OCI-LY1 (cell line): ENCODE measurements at regions not wholly inside any gene's neighbourhood (a gene's known extent, or its start where the extent isn't known, plus 50 kb on each side); places are given as distances from the start of the nearest gene placed in this dataset.

ENCODE experiments used
- H2AFZ ChIP-seq: fragments of 200-600 bp; sonication (generic), shearing (Covaris generic); 2 replicates; pipeline ENCODE4 v1.6.0; 2014; ENCODE audit warnings: antibody characterized with exemption, mild to moderate bottlenecking, low read length
- H3F3A ChIP-seq: fragments of 200-600 bp; sonication (generic), shearing (Covaris generic); 2 replicates; pipeline ENCODE4 v1.6.0; 2014; ENCODE audit warnings: mild to moderate bottlenecking, antibody characterized with exemption, low read length, moderate library complexity; ENCODE audit not compliant: insufficient read depth
- H3K27ac ChIP-seq: fragments of 200-600 bp; sonication (generic); 2 replicates; pipeline ENCODE4 v1.5.1; 2014; ENCODE audit warnings: low read length, mixed run types, mild to moderate bottlenecking, low read depth; ENCODE audit not compliant: poor library complexity, severe bottlenecking
- H3K27me3 ChIP-seq: fragments of 200-600 bp; sonication (generic); 2 replicates; pipeline ENCODE4 v1.6.0; 2014; ENCODE audit warnings: antibody characterized with exemption, mild to moderate bottlenecking, low read length, moderate library complexity; ENCODE audit not compliant: insufficient read depth
- H3K36me3 ChIP-seq: fragments of 200-600 bp; sonication (generic); 2 replicates; pipeline ENCODE4 v1.6.1; 2014; ENCODE audit warnings: mild to moderate bottlenecking, antibody characterized with exemption, low read length, moderate library complexity, mixed read lengths; ENCODE audit not compliant: insufficient read depth
- H3K4me1 ChIP-seq: fragments of 200-600 bp; sonication (generic); 2 replicates; pipeline ENCODE4 v1.5.1; 2014; ENCODE audit warnings: mild to moderate bottlenecking, low read length, moderate library complexity; ENCODE audit not compliant: insufficient read depth, severe bottlenecking
- H3K4me2 ChIP-seq: fragments of 200-600 bp; sonication (generic), shearing (Covaris generic); 2 replicates; pipeline ENCODE4 v1.6.1; 2014; ENCODE audit warnings: low read length
- H3K4me3 ChIP-seq: fragments of 200-600 bp; sonication (generic); 2 replicates; pipeline ENCODE4 v1.5.1; 2014; ENCODE audit warnings: low read length, low read depth, mild to moderate bottlenecking, mixed read lengths; ENCODE audit not compliant: poor library complexity, severe bottlenecking
- H3K79me2 ChIP-seq: fragments of 200-600 bp; shearing (Covaris generic); 2 replicates; pipeline ENCODE4 v1.6.1; 2016; ENCODE audit warnings: mixed run types, low read length, mixed read lengths; ENCODE audit not compliant: insufficient read depth
- H3K9ac ChIP-seq: fragments of 200-600 bp; sonication (generic), shearing (Covaris generic); 2 replicates; pipeline ENCODE4 v1.6.1; 2014; ENCODE audit warnings: mild to moderate bottlenecking, low read length, mixed read lengths
- H3K9me2 ChIP-seq: fragments of 200-600 bp; sonication (generic), shearing (Covaris generic); 2 replicates; pipeline ENCODE4 v1.6.1; 2014; ENCODE audit warnings: low read depth, mild to moderate bottlenecking, low read length, mixed read lengths
- H3K9me3 ChIP-seq: fragments of 200-600 bp; shearing (Covaris generic); 2 replicates; pipeline ENCODE4 v1.6.1; 2014; ENCODE audit warnings: low read length, mixed read lengths
- H4K20me1 ChIP-seq: fragments of 200-600 bp; sonication (generic), shearing (Covaris generic); 2 replicates; pipeline ENCODE4 v1.6.0; 2016; ENCODE audit warnings: mild to moderate bottlenecking, low read length; ENCODE audit not compliant: insufficient read depth
- EZH2 ChIP-seq: fragments of 200-600 bp; sonication (generic), shearing (Covaris generic); IDR thresholded peaks from 2 replicates; pipeline ENCODE4 v1.8.0; 2017; ENCODE audit warnings: borderline replicate concordance, mixed run types, mild to moderate bottlenecking, antibody characterized with exemption, low read length, moderate library complexity, mixed read lengths
- TF ChIP-seq, protein P1 (sequence below): fragments of 200-600 bp; sonication (generic), shearing (Covaris generic); IDR thresholded peaks from 2 replicates; pipeline ENCODE4 v1.5.1; 2017; ENCODE audit warnings: mild to moderate bottlenecking, antibody characterized with exemption, low read length, moderate library complexity, mixed read lengths

- H3K4me1 ChIP-seq = peaks cover 80% of the 10 kb centered on the region
- peak overlapping the region; percentile 68 for H3K27ac ChIP-seq
- no peak overlapping the region for H3K9ac ChIP-seq
- no peaks in the 10 kb centered on the region for H3K36me3 ChIP-seq
- no peak overlapping the region for H3K4me2 ChIP-seq
- no peaks in the 10 kb centered on the region for H3K79me2 ChIP-seq
- no peaks in the 10 kb centered on the region for H3K27me3 ChIP-seq
- H3K4me3 ChIP-seq = no peak overlapping the region
- H3K9me3 ChIP-seq = no peaks in the 10 kb centered on the region
- H4K20me1 ChIP-seq = no peaks in the 10 kb centered on the region
- TF ChIP-seq, protein P1, sequence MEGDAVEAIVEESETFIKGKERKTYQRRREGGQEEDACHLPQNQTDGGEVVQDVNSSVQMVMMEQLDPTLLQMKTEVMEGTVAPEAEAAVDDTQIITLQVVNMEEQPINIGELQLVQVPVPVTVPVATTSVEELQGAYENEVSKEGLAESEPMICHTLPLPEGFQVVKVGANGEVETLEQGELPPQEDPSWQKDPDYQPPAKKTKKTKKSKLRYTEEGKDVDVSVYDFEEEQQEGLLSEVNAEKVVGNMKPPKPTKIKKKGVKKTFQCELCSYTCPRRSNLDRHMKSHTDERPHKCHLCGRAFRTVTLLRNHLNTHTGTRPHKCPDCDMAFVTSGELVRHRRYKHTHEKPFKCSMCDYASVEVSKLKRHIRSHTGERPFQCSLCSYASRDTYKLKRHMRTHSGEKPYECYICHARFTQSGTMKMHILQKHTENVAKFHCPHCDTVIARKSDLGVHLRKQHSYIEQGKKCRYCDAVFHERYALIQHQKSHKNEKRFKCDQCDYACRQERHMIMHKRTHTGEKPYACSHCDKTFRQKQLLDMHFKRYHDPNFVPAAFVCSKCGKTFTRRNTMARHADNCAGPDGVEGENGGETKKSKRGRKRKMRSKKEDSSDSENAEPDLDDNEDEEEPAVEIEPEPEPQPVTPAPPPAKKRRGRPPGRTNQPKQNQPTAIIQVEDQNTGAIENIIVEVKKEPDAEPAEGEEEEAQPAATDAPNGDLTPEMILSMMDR = no peak
- TF ChIP-seq EZH2 = no peak
- no peak overlapping the region for H2AFZ ChIP-seq
- H3K9me2 ChIP-seq = no peaks in the 10 kb centered on the region
- no peaks in the 10 kb centered on the region for H3F3A ChIP-seq
Observed at GRCh38 chr15:70262171-70262570, 164.5 kb upstream of the TLE3 start.

DNA sequence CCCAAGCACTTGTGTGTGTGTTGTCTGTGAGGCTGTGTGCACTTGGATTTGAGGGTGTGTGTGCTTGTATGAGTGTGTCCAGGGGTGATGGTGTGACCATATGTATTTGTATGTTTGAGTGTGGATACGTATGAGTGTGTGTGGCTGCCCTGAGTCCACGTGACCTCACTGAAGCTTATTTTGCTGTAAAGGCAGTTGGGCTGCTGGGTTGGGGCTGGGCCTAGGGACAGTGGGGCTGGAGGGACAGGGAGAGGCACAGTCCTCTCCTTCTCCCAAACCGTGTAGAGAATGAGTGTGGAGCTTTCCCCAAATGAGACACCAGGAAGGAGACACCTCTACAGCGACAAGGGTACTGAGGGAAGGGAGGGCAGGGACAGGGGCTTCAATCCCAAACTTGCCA is 163.4 kb upstream of the TLE3 start:
- Histone ChIP-seq H3K9me2 (no peaks in the 10 kb centered on the region), H3K27me3 (no peaks in the 10 kb centered on the region), H3K4me2 (no peak overlapping the region), H2AFZ (no peak overlapping the region), H3K27ac (no peak overlapping the region), H3F3A (no peaks in the 10 kb centered on the region), H3K9ac (no peak overlapping the region), H3K79me2 (no peaks in the 10 kb centered on the region), H3K4me1 (peaks cover 71% of the 10 kb centered on the region), H4K20me1 (no peaks in the 10 kb centered on the region), H3K4me3 (no peak overlapping the region), H3K9me3 (no peaks in the 10 kb centered on the region), H3K36me3 (no peaks in the 10 kb centered on the region)
- TF ChIP-seq EZH2 = no peak
- TF ChIP-seq, protein P1 = no peak

GRCh38 chr15:70260580-70260979 is 162.9 kb upstream of the TLE3 start:
- no peak for TF ChIP-seq EZH2
- TF ChIP-seq, protein P1 = no peak
- Histone ChIP-seq H3K9ac (no peak overlapping the region), H3K4me2 (no peak overlapping the region)

More at GRCh38 chr15:70260580-70260979, 162.9 kb upstream of the TLE3 start:
- Histone ChIP-seq H3K27me3 (no peaks in the 10 kb centered on the region), H3K4me3 (no peak overlapping the region), H4K20me1 (no peaks in the 10 kb centered on the region), H3K36me3 (no peaks in the 10 kb centered on the region), H3K27ac (peak overlapping the region; percentile 11), H2AFZ (no peak overlapping the region), H3K9me2 (no peaks in the 10 kb centered on the region), H3K9me3 (no peaks in the 10 kb centered on the region), H3K4me1 (peaks cover 66% of the 10 kb centered on the region), H3F3A (no peaks in the 10 kb centered on the region), H3K79me2 (no peaks in the 10 kb centered on the region)
